HS-27A (cell line): ENCODE measurements at regions not wholly inside any gene's neighbourhood (a gene's known extent, or its start where the extent isn't known, plus 50 kb on each side); places are given as distances from the start of the nearest gene placed in this dataset.

Source experiments
- DNase-seq: peaks from one replicate; pipeline ENCODE4 v3.0.0-alpha.2; 2012; ENCODE audit warnings: low read depth, missing footprints

GRCh38 chr1:188314557-188315137 lies 1485.9 kb downstream of the PLA2G4A start:
- DNase-seq: no peak

- DNase-seq: no peak
These were observed 1489.1 kb downstream of the PLA2G4A start for GRCh38 chr1:188317894-188318293.

- no peak for DNase-seq
These were observed 1496.5 kb downstream of the PLA2G4A start for GRCh38 chr1:188325211-188325610.

DNA sequence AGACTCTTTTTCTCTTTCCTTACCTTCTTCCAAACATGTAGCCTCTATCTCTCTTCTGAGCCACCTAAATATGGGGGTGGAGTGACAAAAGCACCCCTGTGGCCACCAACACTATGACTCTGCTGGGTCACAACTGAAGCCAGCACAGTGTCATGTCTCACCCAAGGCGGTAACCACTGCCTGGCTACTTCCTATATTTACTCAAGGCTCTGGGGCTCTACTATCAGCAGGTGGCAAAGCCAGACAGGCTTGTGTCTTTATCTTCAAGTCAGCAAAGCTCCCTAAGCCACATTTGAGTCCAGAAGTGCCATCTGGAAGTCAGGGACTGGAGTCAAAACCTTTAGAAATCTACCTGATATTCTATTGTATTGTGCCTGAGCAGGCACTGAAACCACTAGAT lies 1515.2 kb downstream of the PLA2G4A start:
- no peak for DNase-seq

GRCh38 chr1:188350104-188350503 lies 1521.4 kb downstream of the PLA2G4A start:
- DNase-seq: no peak

- no peak for DNase-seq
These were observed 1526.3 kb downstream of the PLA2G4A start for GRCh38 chr1:188355082-188355481.

GRCh38 chr1:188355847-188356246 lies 1527.1 kb downstream of the PLA2G4A start:
- DNase-seq: no peak

DNA sequence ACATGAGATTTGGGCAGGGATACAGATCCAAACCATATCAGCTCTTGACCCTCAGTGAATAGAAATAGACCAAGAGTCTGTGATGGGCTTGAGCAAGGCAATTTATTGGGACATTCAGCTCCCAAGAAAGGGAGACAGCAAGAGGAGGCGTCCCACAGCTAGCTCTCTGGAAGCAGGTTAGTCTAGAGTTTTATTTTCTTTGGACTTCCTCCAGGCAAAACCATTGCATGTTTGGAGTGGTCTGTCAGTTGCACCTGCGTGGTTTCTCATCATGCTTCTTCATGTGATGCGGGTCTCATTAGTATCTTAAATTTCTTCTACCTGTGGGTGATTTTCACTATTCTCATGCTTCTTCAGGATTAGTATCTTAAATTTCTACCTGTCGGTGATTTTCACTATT lies 1530.6 kb downstream of the PLA2G4A start:
- DNase-seq: no peak

- no peak for DNase-seq
These were observed 1535.2 kb downstream of the PLA2G4A start for GRCh38 chr1:188363943-188364342.

GRCh38 chr1:188364927-188365449 lies 1536.2 kb downstream of the PLA2G4A start:
- no peak for DNase-seq

- DNase-seq: no peak
These were observed 1537.1 kb downstream of the PLA2G4A start for GRCh38 chr1:188365874-188366273.

GRCh38 chr1:188367661-188368060 lies 1538.9 kb downstream of the PLA2G4A start:
- DNase-seq: no peak

DNA sequence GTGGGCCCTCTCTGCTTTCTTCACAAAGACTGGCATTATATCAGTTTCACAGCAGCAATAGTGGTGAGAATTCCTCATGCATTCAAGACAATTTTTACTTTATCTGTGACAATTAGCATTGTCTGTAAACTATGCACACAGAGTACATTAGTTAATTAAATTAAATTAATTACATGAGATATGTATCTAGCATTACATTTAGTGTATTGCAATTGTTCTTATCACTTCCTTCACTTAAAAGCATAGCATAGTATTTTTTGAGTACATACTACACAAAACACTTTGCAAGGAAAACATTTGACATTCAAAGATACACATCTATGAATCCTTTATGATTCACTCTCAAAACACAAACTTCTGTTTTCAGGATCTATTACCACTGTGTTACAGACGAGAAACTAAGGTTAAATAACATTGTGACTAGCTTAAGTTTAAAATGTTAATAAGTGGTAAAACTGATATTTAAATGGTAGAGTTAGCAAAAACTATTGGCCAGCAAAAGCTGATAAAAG lies 1542.6 kb downstream of the PLA2G4A start:
- DNase-seq: no peak

DNA sequence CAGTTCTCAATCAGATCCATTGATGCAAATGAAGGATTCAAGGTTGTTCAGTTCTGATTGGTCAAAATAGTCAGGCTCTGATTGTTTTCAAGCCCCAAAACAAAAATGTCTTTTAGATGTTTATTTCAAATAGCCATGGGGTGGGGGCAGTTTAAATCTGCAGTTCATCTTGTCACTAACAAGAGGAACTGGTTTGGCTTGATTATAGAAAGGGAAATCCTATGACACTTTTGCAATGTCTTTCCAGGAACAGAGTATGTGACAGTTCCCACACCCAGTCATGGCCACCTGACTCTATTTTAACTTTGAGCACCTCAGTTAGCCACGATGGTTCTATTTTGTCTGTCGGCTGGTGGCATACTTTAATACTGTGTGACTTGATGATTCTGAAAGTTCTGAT lies 1544.1 kb downstream of the PLA2G4A start:
- DNase-seq: no peak

- no peak for DNase-seq
These were observed 1554.1 kb downstream of the PLA2G4A start for GRCh38 chr1:188382851-188383250.

DNA sequence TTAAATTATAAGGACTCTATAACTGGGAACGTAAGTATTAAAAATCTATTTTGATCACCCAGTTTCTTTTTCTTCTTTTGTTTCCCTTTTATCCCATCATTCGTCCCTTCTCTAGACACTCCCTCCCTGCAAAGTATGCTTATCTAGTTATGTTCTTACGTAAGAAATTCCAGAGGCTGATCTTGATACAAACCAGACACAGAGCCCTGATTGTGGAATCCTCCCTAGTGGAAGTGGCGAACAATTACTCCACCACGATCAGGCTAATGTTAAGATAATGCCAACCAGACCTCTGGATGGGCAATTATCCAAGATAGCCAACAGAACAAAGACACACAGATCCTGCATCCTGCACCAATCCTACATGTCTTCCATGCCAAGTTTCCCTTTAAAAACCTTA lies 1557.4 kb downstream of the PLA2G4A start:
- no peak for DNase-seq

GRCh38 chr1:188386666-188387065 lies 1557.9 kb downstream of the PLA2G4A start:
- DNase-seq: no peak

DNA sequence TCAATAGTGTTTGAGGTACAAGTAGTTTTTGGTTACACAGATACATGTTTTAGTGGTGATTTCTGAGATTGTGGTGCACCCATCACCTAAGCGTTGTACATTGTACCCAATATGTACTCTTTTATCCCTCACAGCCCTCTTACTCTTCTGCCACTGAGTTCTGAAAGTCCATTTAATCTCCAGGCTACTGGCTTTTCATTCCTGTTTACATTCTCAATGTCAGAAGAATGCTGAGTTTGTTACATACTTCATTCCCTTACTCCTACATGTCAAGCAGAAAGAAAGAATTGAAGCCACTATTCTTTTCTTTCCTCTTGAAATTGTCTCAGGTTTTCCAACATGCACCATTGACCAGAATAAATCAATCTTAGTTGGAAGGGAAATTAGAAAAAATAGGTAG lies 1565.9 kb downstream of the PLA2G4A start:
- no peak for DNase-seq

GRCh38 chr1:188397521-188397920 lies 1568.8 kb downstream of the PLA2G4A start:
- no peak for DNase-seq

GRCh38 chr1:188402986-188403385 lies 1574.2 kb downstream of the PLA2G4A start:
- no peak for DNase-seq

GRCh38 chr1:188406636-188407035 lies 1577.9 kb downstream of the PLA2G4A start:
- DNase-seq: no peak

GRCh38 chr1:188420177-188420576 lies 1591.4 kb downstream of the PLA2G4A start:
- no peak for DNase-seq

DNA sequence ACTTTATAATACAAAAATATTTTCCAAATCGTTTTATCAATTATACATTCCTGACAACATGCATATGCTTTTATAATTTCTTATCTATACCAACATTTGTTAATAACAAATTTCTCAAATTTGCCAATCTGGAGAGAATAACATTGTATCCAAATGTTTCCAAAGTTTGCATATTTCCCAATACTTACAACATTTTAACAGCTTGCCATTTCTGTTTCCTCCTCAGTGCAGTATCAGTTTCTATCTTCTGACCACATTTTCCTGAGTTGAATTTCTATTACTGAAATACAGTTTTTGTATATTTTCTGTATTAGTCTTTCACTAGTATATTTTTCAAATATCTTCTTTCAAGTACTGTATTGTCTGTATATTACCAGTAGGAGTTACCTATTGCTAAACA lies 1594.3 kb downstream of the PLA2G4A start:
- no peak for DNase-seq

- no peak for DNase-seq
These were observed 1595.4 kb downstream of the PLA2G4A start for GRCh38 chr1:188424176-188424575.
